WERI-Rb-1 (cell line): ENCODE measurements at regions not wholly inside any gene's neighbourhood (a gene's known extent, or its start where the extent isn't known, plus 50 kb on each side); places are given as distances from the start of the nearest gene placed in this dataset.
"Not testable (repeated sequence)": the region's sequence is repeated elsewhere in the genome, so short reads cannot be mapped to it uniquely, and the experiment has no call there.

Experiments used
- DNase-seq: peaks from one replicate; pipeline ENCODE4 v3.0.0-alpha.2; 2020
- H3K27ac ChIP-seq: fragments of 250-450 bp; sonication (Bioruptor Pico); 2 replicates; pipeline ENCODE4 v1.5.1; 2020; ENCODE audit warnings: mild to moderate bottlenecking, moderate library complexity
- H3K27me3 ChIP-seq: fragments of 250-450 bp; sonication (Bioruptor Pico); 2 replicates; pipeline ENCODE4 v1.5.1; 2021; ENCODE audit warnings: mild to moderate bottlenecking, low read depth, moderate library complexity; ENCODE audit not compliant: insufficient read depth, severe bottlenecking
- H3K36me3 ChIP-seq: fragments of 250-450 bp; sonication (Bioruptor Pico); 2 replicates; pipeline ENCODE4 v1.5.1; 2020; ENCODE audit warnings: mild to moderate bottlenecking, moderate library complexity
- H3K4me3 ChIP-seq: 2 replicates; pipeline ENCODE4 v1.5.1; 2011; ENCODE audit warnings: low read depth, mild to moderate bottlenecking, control low read depth, low read length
- H3K9me3 ChIP-seq: fragments of 250-450 bp; sonication (Bioruptor Pico); 2 replicates; pipeline ENCODE4 v1.5.1; 2021; ENCODE audit warnings: mild to moderate bottlenecking, moderate library complexity; ENCODE audit not compliant: severe bottlenecking
- TF ChIP-seq, protein P1 (sequence below): IDR thresholded peaks from 2 replicates; pipeline ENCODE4 v1.5.1; 2011; ENCODE audit warnings: low read depth, mild to moderate bottlenecking, control low read depth, inconsistent platforms, low read length

DNA sequence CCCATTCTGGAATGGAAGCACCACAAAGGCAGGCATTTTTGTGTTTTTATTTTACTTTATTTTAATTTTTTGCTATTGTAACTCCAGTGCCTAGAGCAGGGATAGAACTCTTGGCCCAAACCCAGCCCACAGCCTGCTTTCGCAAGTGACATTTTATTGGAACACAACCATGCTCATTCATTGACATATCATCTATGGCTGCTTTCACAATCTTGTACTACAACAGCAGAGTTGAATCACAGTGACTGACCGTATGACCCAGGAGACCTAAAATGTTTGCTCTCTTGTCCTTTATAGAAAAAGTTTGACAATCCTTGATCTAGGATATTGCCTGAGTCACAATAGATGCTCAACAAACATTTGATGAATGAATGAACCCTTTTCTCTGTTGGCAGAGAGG lies 83.9 kb upstream of the ATP1A1 start:
- TF ChIP-seq, protein P1, sequence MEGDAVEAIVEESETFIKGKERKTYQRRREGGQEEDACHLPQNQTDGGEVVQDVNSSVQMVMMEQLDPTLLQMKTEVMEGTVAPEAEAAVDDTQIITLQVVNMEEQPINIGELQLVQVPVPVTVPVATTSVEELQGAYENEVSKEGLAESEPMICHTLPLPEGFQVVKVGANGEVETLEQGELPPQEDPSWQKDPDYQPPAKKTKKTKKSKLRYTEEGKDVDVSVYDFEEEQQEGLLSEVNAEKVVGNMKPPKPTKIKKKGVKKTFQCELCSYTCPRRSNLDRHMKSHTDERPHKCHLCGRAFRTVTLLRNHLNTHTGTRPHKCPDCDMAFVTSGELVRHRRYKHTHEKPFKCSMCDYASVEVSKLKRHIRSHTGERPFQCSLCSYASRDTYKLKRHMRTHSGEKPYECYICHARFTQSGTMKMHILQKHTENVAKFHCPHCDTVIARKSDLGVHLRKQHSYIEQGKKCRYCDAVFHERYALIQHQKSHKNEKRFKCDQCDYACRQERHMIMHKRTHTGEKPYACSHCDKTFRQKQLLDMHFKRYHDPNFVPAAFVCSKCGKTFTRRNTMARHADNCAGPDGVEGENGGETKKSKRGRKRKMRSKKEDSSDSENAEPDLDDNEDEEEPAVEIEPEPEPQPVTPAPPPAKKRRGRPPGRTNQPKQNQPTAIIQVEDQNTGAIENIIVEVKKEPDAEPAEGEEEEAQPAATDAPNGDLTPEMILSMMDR: no peak
- no peak overlapping the region for H3K27ac ChIP-seq
- H3K27me3 ChIP-seq: no peaks in the 10 kb centered on the region
- H3K36me3 ChIP-seq: no peaks in the 10 kb centered on the region
- no peak for DNase-seq
- no peaks in the 10 kb centered on the region for H3K9me3 ChIP-seq
- H3K4me3 ChIP-seq: no peak overlapping the region

DNA sequence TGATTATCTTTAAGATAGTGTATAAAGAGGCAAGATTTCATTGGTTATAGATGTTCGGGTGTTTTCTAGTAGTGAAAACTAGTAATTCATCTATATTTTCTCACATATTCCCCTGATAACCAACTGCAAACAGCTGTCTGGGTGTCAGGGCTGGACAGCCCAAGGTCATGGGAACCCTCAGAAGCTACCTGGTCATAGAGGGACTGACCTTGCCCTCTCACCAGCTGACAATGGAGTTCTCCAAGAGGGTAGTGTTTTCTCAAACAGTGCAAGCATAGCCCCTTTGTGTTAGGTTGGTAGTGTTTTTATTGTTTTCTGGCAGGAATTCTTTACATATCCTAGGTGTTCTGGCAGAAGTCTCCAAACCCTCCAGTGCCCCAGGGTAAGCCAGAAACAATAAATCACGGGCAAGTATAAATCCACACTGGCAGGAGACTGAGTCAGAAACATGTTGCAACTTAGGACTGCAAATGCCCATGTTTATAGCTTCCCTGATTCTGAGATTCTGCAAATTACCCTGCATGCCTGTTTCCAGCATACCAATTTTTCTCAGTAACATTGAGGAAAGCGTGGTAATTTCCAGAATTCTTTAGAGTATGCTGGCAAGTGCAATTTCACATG lies 82.8 kb upstream of the ATP1A1 start:
- Histone ChIP-seq H3K4me3 (no peak overlapping the region), H3K36me3 (no peaks in the 10 kb centered on the region), H3K9me3 (no peaks in the 10 kb centered on the region), H3K27me3 (no peaks in the 10 kb centered on the region), H3K27ac (no peak overlapping the region)
- TF ChIP-seq, protein P1: no peak
- no peak for DNase-seq

DNA sequence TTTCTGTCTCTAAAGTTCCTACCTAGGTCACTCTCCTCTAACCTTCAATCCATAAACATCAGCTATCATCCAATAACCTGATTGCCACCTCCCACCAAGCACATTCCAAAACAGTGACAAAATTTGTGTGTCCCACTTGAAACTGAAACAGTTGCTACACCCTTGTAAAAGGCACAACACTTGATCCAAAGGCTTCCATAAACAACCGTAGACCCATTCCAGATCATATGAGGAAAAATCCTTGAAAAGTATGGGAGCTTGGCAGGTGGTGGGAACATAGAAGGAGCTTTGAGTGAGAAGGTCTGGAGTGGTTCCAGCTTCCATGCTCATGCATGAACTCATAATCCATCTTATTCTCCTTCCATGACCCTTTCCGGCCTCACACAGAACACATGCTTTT lies 82.0 kb upstream of the ATP1A1 start:
- DNase-seq: no peak
- Histone ChIP-seq H3K9me3 (no peaks in the 10 kb centered on the region), H3K27ac (no peak overlapping the region), H3K4me3 (no peak overlapping the region), H3K36me3 (no peaks in the 10 kb centered on the region), H3K27me3 (no peaks in the 10 kb centered on the region)
- TF ChIP-seq, protein P1: no peak

DNA sequence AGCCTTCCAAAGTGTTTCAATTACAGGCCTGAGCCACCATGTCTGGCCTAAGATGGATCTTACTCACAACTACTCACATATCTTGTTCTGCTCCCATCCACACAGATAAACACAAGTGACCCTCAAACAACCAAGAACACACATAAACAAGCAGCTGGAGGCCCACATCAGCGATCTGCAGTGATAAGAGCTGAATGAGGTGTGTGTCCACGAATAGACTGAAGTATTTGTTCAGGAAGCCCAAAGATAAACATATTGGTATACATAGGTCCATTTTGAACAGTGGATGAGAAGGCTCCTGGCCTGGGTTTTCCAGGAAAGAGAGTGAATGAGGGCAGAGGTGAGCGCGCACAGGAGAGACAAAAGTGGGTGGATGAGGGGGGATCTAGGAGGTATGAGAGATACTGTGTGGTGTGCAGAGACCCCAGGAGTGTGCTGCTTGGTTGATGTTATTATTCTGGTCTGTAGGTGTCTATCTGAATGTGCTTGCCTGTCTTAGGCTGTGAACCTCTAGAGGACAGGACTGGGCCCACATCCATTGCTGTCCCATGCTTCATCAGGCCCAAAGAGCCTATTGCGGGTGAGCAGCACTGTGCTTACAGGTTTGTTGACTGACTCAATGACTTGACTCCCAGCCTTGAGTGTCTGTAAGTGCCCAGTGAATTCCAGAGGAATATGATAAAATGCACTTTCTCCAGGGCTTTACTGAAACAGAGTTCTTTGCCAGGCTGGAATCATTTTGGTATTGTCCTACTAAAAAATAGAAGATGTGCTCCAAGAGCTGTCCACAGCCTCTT lies 79.9 kb upstream of the ATP1A1 start:
- H3K27me3 ChIP-seq: no peaks in the 10 kb centered on the region
- no peaks in the 10 kb centered on the region for H3K9me3 ChIP-seq
- H3K36me3 ChIP-seq: no peaks in the 10 kb centered on the region
- TF ChIP-seq, protein P1: no peak
- H3K4me3 ChIP-seq: no peak overlapping the region
- no peak overlapping the region for H3K27ac ChIP-seq
- DNase-seq: no peak

DNA sequence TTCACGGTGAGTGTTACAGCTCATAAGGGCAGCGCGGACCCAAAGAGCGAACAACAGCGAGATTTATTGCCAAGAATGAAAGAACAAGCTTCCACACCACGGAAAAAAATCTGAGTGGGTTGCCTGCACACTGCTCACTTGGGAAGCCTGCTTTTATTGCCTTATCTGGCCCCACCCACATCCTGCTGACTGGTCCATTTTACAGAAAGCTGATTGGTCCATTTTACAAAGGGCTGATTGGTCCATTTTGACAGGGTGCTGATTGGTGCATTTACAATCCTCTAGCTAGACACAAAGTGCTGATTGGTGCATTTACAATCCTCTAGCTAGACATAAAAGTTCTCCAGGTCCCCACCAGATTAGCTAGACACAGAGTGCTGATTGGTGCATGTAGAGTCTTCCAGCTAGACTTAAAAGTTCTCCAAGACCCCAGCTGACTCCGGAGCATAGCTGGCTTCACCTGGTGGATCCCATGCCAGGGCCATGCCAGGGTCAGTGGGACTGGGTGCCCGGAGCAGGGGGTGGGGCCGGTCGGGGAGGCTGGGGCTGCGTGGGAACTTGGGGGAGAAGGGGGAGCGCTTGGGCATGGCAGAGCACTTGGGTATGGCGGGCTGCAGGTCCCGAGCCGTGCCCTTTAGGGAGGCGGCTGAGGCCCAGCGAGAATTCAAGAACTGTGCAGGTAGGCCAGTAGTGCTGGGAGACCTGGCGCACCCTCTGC lies 75.4 kb upstream of the ATP1A1 start:
- no peaks in the 10 kb centered on the region for H3K27me3 ChIP-seq
- no peak overlapping the region for H3K27ac ChIP-seq
- no peaks in the 10 kb centered on the region for H3K36me3 ChIP-seq
- H3K9me3 ChIP-seq: no peaks in the 10 kb centered on the region
- no peak for DNase-seq
- no peak overlapping the region for H3K4me3 ChIP-seq
- TF ChIP-seq, protein P1: no peak

DNA sequence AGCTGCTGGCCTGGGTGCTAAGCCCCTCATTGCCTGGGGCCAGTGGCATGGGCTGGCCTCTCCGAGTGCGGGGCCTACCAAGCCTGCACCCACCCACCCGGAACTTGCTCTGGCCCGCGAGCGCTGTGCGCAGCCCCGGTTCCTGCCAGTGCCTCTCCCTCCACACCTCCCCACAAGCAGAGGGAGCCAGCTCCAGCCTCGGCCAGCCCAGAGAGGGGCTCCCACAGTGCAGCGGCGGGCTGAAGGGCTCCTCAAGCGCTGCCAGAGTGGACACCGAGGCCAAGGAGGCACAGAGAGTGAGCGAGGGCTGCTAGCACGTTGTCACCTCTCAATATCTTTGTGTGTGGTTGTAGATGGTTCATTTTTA lies 74.8 kb upstream of the ATP1A1 start:
- H3K4me3 ChIP-seq, H3K9me3 ChIP-seq, H3K27me3 ChIP-seq, DNase-seq, H3K27ac ChIP-seq, H3K36me3 ChIP-seq: not testable (repeated sequence)
